K562 (cell line): ENCODE measurements at regions not wholly inside any gene's neighbourhood (a gene's known extent, or its start where the extent isn't known, plus 50 kb on each side); places are given as distances from the start of the nearest gene placed in this dataset.

Experiments used
- ATAC-seq: fragments of 200-7000 bp; cut with Tn5 transposase; 3 replicates; pipeline ENCODE4 v1.9.1; 2020; ENCODE audit warnings: moderate library complexity
- BruUV-seq: library from RNA; stranded (reverse); fragments of 400-500 nt; replicated peaks from 2 replicates; lab custom pipeline; 2021; lab: Mats Ljungman, UMichigan
- CTCF ChIA-PET: fragments of 300-600 bp; formaldehyde crosslinking; extraction: SDS; loops from one replicate; lab custom pipeline; 2021; ENCODE audit warnings: low intra/inter-chr PET ratio; lab: Yijun Ruan, JAX
- POLR2A ChIA-PET: fragments of 300-600, 350-650 bp; sonication (Branson Sonifier 250); formaldehyde crosslinking; extraction: SDS; loops from one replicate; lab custom pipeline; 2021; ENCODE audit warnings: antibody characterized with exemption, inconsistent platforms; lab: Yijun Ruan, JAX
- DNase-seq, 4 experiments: peaks; one replicate each; pipeline versions ENCODE4 v3.0.0 to v3.0.0-alpha.2; 2011 to 2018; ENCODE audit warnings: low spot score in 3 of 4, mixed read lengths in 3 of 4; ENCODE audit errors: extremely low read depth in 1 of 4
- FAIRE-seq: peaks from 2 replicates; lab custom pipeline; 2011; peaks lifted over from hg19 to GRCh38; lab: Jason Lieb, UNC
- H2AFZ ChIP-seq: 2 replicates; pipeline ENCODE4 v1.6.0; 2011; ENCODE audit warnings: low read depth, low read length, control low read depth, inconsistent platforms
- H3K27ac ChIP-seq: fragments of 200-600 bp; 3 replicates; pipeline ENCODE4 v1.8.0; 2011; ENCODE audit warnings: low read depth, mild to moderate bottlenecking, control low read depth, inconsistent platforms, low read length, moderate library complexity, mixed read lengths; ENCODE audit errors: extremely low read depth
- H3K27me3 ChIP-seq, 2 experiments: fragments of 300-600 bp in 1 of 2; 2 replicates in 1 of 2; 3 replicates in 1 of 2; pipeline versions ENCODE4 v1.6.0 to v1.8.0; 2011; ENCODE audit warnings: inconsistent platforms in 2 of 2, low read length in 2 of 2, mild to moderate bottlenecking in 1 of 2, mixed read lengths in 1 of 2, moderate library complexity in 1 of 2; ENCODE audit not compliant: control insufficient read depth in 2 of 2, insufficient read depth in 2 of 2
- H3K36me3 ChIP-seq: fragments of 300-600 bp; 3 replicates; pipeline ENCODE4 v1.8.0; 2011; ENCODE audit warnings: mild to moderate bottlenecking, low read length, inconsistent platforms; ENCODE audit not compliant: control insufficient read depth, insufficient read depth
- H3K4me1 ChIP-seq, 2 experiments: fragments of 200-600 bp in 1 of 2; replicated peaks in 1 of 2; 2 replicates in 1 of 2; 3 replicates in 1 of 2; pipeline versions ENCODE4 v1.5.1 to v1.8.0; 2011; ENCODE audit warnings: inconsistent platforms in 2 of 2, low read length in 2 of 2, mild to moderate bottlenecking in 1 of 2, mixed read lengths in 1 of 2, moderate library complexity in 1 of 2; ENCODE audit not compliant: control insufficient read depth in 2 of 2, insufficient read depth in 2 of 2
- H3K4me2 ChIP-seq: 2 replicates; pipeline ENCODE4 v1.6.1; 2011; ENCODE audit warnings: low read length, control low read depth, inconsistent platforms, mixed read lengths; ENCODE audit not compliant: insufficient read depth
- H3K4me3 ChIP-seq: fragments of 200-600 bp; sonication (generic), shearing (Covaris generic); 2 replicates; pipeline ENCODE4 v1.5.1; 2016; ENCODE audit warnings: control low read depth, inconsistent platforms
- H3K79me2 ChIP-seq: fragments of 200-600 bp; 3 replicates; pipeline ENCODE4 v1.8.0; 2011; ENCODE audit warnings: low read length, inconsistent platforms; ENCODE audit not compliant: control insufficient read depth, insufficient read depth
- H3K9ac ChIP-seq, 2 experiments: 2 replicates each; pipeline versions ENCODE4 v1.6.0 to v1.6.1; 2011; ENCODE audit warnings: low read depth in 2 of 2, low read length in 2 of 2, control low read depth in 1 of 2, inconsistent platforms in 1 of 2, mild to moderate bottlenecking in 1 of 2, mixed read lengths in 1 of 2; ENCODE audit not compliant: insufficient read depth in 1 of 2
- H3K9me1 ChIP-seq: one replicate; pipeline ENCODE4 v1.6.0; 2011; ENCODE audit warnings: inconsistent platforms, mild to moderate bottlenecking, low read length, moderate library complexity; ENCODE audit not compliant: control insufficient read depth, insufficient read depth
- H3K9me3 ChIP-seq: replicated peaks from 2 replicates; pipeline ENCODE4 v1.5.1; 2011; ENCODE audit warnings: low read depth, low read length, inconsistent platforms; ENCODE audit not compliant: control insufficient read depth, insufficient read depth
- H4K20me1 ChIP-seq: replicated peaks from 2 replicates; pipeline ENCODE4 v1.6.1; 2011; ENCODE audit warnings: low read length, inconsistent platforms, mixed read lengths; ENCODE audit not compliant: control insufficient read depth, insufficient read depth
- BHLHE40 ChIP-seq: IDR thresholded peaks from 2 replicates; pipeline ENCODE4 v1.6.1; 2011; ENCODE audit warnings: low read length, improper control_type of control experiment
- ETS2 ChIP-seq: IDR thresholded peaks from 2 replicates; pipeline ENCODE4 v1.6.1; 2016; ENCODE audit warnings: borderline replicate concordance, missing genetic modification characterization, mild to moderate bottlenecking, moderate library complexity, missing compliant biosample characterization; ENCODE audit not compliant: poor library complexity, severe bottlenecking
- EWSR1 ChIP-seq: fragments of 450-650 bp; IDR thresholded peaks from 2 replicates; pipeline ENCODE4 v1.6.1; 2018; ENCODE audit warnings: borderline replicate concordance, mild to moderate bottlenecking, low read depth, moderate library complexity; ENCODE audit not compliant: partially characterized antibody
- FOXJ2 ChIP-seq: fragments of 200-800 bp; sonication (Bioruptor generic); IDR thresholded peaks from 2 replicates; pipeline ENCODE4 v1.6.1; 2016; ENCODE audit warnings: missing genetic modification characterization, missing compliant biosample characterization
- KLF1 ChIP-seq: fragments of 450-650 bp; IDR thresholded peaks from 2 replicates; pipeline ENCODE4 v1.6.1; 2016; ENCODE audit warnings: missing genetic modification characterization, missing compliant biosample characterization
- MAFG ChIP-seq: fragments of 450-650 bp; conservative IDR thresholded peaks from 2 replicates; pipeline ENCODE4 v1.6.1; 2016; ENCODE audit warnings: missing genetic modification characterization, missing compliant biosample characterization
- MBD2 ChIP-seq: sonication (generic); IDR thresholded peaks from 2 replicates; pipeline ENCODE4 v1.6.1; 2016; ENCODE audit warnings: low read depth, borderline replicate concordance
- OTX1 ChIP-seq: fragments of 450-650 bp; formaldehyde crosslinking; IDR thresholded peaks from 2 replicates; pipeline ENCODE4 v1.4.0; 2022; ENCODE audit warnings: mild to moderate bottlenecking
- POLR2AphosphoS2 ChIP-seq: IDR thresholded peaks from 2 replicates; pipeline ENCODE4 v1.6.1; 2012; ENCODE audit warnings: low read length, improper control_type of control experiment
- PTTG1 ChIP-seq: fragments of 450-650 bp; IDR thresholded peaks from 2 replicates; pipeline ENCODE4 v1.6.1; 2016; ENCODE audit warnings: low read depth, mild to moderate bottlenecking, missing genetic modification characterization, missing compliant biosample characterization
- RFX1 ChIP-seq: fragments of 450-650 bp; IDR thresholded peaks from 2 replicates; pipeline ENCODE4 v1.6.1; 2016; ENCODE audit warnings: mild to moderate bottlenecking, moderate library complexity
- TEAD2 ChIP-seq: fragments of 450-650 bp; IDR thresholded peaks from 2 replicates; pipeline ENCODE4 v1.6.1; 2016; ENCODE audit warnings: missing genetic modification characterization, control low read depth, missing compliant biosample characterization
- ZNF174 ChIP-seq: fragments of 250-450 bp; sonication (Bioruptor Pico); IDR thresholded peaks from 2 replicates; pipeline ENCODE4 v1.4.0; 2020; ENCODE audit warnings: mild to moderate bottlenecking
- ZNF695 ChIP-seq: fragments of 450-650 bp; formaldehyde crosslinking; IDR thresholded peaks from 2 replicates; pipeline ENCODE4 v1.4.0; 2020; ENCODE audit warnings: mild to moderate bottlenecking, moderate library complexity
- ZZZ3 ChIP-seq: fragments of 450-650 bp; IDR thresholded peaks from 2 replicates; pipeline ENCODE4 v1.6.1; 2016; ENCODE audit warnings: antibody characterized with exemption, mild to moderate bottlenecking, moderate library complexity
- WGBS: fragments of 100-300 bp; shearing (Covaris generic); methylation state at CpG from one replicate; pipeline ENCODE4 v1.1.6; 2016; ENCODE audit warnings: low coverage, mixed read lengths; ENCODE audit not compliant: insufficient coverage; ENCODE audit errors: missing lambda C conversion rate; 5-methylcytosine and 5-hydroxymethylcytosine counted together
- in situ Hi-C: fragments of 300-500 bp; cut with MboI; formaldehyde crosslinking; loops from 4 replicates; pipeline ENCODE4 v1.15.0; 2018; ENCODE audit warnings: inconsistent platforms, mixed read lengths
- intact Hi-C: fragments of 100-400 bp; cut with micrococcal nuclease; formaldehyde crosslinking; loops from 2 replicates; pipeline ENCODE4 v1.14.2; 2022
- TF ChIP-seq, protein P1 (sequence below), 2 experiments: fragments of 450-650 bp in 1 of 2; sonication (generic) in 1 of 2; formaldehyde crosslinking; conservative IDR thresholded peaks; 2 replicates each; pipeline versions ENCODE4 v1.4.0 to v1.8.1; 2020 to 2022; ENCODE audit warnings: mild to moderate bottlenecking in 1 of 2, missing genetic modification reagents in 1 of 2

DNA sequence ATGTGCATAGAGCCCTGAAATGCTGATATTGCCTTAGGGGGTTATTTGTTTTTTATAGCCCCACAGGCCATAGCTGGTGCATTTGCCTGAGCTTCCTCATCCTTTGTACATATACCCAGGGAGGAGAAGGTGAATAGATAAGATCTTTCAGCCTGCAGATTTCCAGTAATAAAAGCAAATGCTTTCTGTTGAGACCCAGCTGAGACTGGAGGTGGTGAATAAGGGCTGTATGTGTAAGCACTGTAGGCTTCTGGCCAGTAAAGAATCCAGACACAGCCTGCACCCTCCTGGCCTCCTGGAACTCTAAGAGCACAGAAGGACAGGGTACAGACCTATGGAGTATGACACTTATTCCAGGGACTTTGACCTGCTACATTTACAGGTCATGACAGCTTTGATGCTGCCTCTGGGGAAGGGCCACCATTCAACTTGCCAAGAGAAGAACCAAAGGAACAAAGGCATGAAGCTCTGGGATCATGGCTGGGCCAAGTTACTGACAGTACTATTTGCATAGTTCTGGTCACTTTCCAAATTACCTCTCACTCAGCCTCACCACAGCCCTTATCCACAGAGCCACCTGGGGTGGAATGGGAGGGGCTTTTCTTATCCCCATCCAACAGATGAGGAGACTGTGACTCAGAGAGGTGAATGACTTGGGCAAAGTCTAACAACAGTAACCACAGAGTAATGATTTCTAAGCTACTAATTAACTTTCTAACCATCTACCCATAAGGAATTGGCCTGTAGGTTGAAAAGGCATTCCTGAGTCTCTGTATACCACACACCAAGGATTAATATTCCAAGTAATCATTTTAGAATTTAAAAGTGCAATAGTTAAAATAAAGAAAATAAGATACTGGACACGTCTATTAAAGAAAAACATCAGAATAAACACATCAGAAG lies 604.5 kb upstream of the KLF4 start (continued):
- no peak for TF ChIP-seq ZZZ3
- peak; percentile 79 for TF ChIP-seq KLF1 (tag)
- TF ChIP-seq, protein P1, sequence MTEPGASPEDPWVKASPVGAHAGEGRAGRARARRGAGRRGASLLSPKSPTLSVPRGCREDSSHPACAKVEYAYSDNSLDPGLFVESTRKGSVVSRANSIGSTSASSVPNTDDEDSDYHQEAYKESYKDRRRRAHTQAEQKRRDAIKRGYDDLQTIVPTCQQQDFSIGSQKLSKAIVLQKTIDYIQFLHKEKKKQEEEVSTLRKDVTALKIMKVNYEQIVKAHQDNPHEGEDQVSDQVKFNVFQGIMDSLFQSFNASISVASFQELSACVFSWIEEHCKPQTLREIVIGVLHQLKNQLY (CRISPR knock-in tag; conservative IDR thresholded peaks at IDR 0.05) = no peak
- TF ChIP-seq ZNF695 (CRISPR knock-in tag) = no peak
- no peak for TF ChIP-seq POLR2AphosphoS2

DNA sequence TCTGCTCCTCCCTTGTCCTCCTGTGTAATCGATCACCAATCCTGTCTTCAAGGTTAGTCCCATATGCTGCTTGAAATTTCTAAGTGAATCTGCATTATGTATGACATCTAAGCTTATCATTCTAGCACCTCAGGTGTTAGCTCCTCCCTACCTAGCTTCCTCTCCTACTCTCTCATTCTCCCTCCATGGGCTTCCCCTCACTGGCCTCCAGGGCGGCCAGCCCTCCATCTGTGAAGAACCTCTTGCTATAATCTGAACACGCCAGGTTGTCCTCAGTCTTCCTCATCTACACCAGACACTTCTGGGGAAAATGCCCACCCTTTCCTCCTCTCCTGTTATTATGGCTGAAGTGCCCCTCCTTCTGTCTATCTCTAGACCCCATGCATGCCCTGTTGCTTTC lies 599.3 kb upstream of the KLF4 start:
- Histone ChIP-seq H3K36me3 (no peaks in the 10 kb centered on the region), H3K27me3 (no peaks in the 10 kb centered on the region), H3K9ac (no peak overlapping the region), H3K9me3 (peaks cover 9% of the 10 kb centered on the region), H3K9me1 (no peaks in the 10 kb centered on the region), H3K4me2 (no peak overlapping the region), H2AFZ (0 out of 2 replicates have a peak overlapping the region, but pooled peaks have one; percentile 11), H4K20me1 (no peaks in the 10 kb centered on the region), H3K4me3 (no peak overlapping the region), H3K4me1 (peaks cover 0 to 21% of the 10 kb centered on the region in 2 experiments; a peak in 2 of 5 replicates), H3K27ac (no peak overlapping the region), H3K79me2 (no peaks in the 10 kb centered on the region)
- TF ChIP-seq MAFG (tag) (no peak), RFX1 (no peak), EWSR1 (no peak), MBD2 (no peak), BHLHE40 (no peak), ZNF174 (CRISPR knock-in tag) (no peak), ETS2 (no peak), PTTG1 (tag) (no peak), OTX1 (CRISPR knock-in tag) (no peak), TEAD2 (no peak), FOXJ2 (tag) (no peak)
- ATAC-seq (peak; percentile 40; the same call in 2 of the 3 replicates), DNase-seq (no peak), FAIRE-seq (no peak)
- WGBS = 63% methylated on average over 3 of the region's 3 CpGs
- intact Hi-C loops = no loop called here
- in situ Hi-C loops = no loop called here
- ChIA-PET CTCF (no interaction called here), POLR2A (interaction anchor here (0.6 kb wide), 1 partner anchor 54 kb away, joined by 3 read pairs; no protein-coding TSS in a partner anchor)
- BruUV-seq = no TSS peak
